Osteoblast (primary cell): ENCODE measurements at regions not wholly inside any gene's neighbourhood (a gene's known extent, or its start where the extent isn't known, plus 50 kb on each side); places are given as distances from the start of the nearest gene placed in this dataset.
"Not testable (repeated sequence)": the region's sequence is repeated elsewhere in the genome, so short reads cannot be mapped to it uniquely, and the experiment has no call there.

Experiments used
- DNase-seq: peaks from one replicate; pipeline ENCODE4 v3.0.0; 2011; ENCODE audit warnings: low spot score, mixed read lengths; ENCODE audit not compliant: insufficient read length; ENCODE audit errors: missing footprints
- H2AFZ ChIP-seq: 2 replicates; pipeline ENCODE4 v1.6.0; 2011; ENCODE audit warnings: mild to moderate bottlenecking, low read length
- H3K27ac ChIP-seq: 2 replicates; pipeline ENCODE4 v1.5.1; 2011; ENCODE audit warnings: mild to moderate bottlenecking, low read depth, low read length, moderate library complexity
- H3K27me3 ChIP-seq: 2 replicates; pipeline ENCODE4 v1.6.0; 2012; ENCODE audit warnings: mild to moderate bottlenecking, control low read depth, inconsistent platforms, low read length, moderate library complexity; ENCODE audit not compliant: insufficient read depth
- H3K36me3 ChIP-seq: 2 replicates; pipeline ENCODE4 v1.5.1; 2011; ENCODE audit warnings: mild to moderate bottlenecking, low read length, control low read depth, moderate library complexity; ENCODE audit not compliant: insufficient read depth
- H3K4me1 ChIP-seq: 2 replicates; pipeline ENCODE4 v1.5.1; 2011; ENCODE audit warnings: mild to moderate bottlenecking, low read length, control low read depth, moderate library complexity; ENCODE audit not compliant: insufficient read depth
- H3K4me2 ChIP-seq: 2 replicates; pipeline ENCODE4 v1.6.0; 2011; ENCODE audit warnings: mild to moderate bottlenecking, low read length; ENCODE audit not compliant: insufficient read depth
- H3K4me3 ChIP-seq: fragments of 200-600 bp; sonication (generic); 3 replicates; pipeline ENCODE4 v1.5.1; 2012; ENCODE audit warnings: mild to moderate bottlenecking, low read length, inconsistent platforms; ENCODE audit not compliant: insufficient read depth
- H3K79me2 ChIP-seq: 2 replicates; pipeline ENCODE4 v1.6.0; 2012; ENCODE audit warnings: mild to moderate bottlenecking, low read length, control low read depth, inconsistent platforms; ENCODE audit not compliant: insufficient read depth
- H3K9me3 ChIP-seq: 2 replicates; pipeline ENCODE4 v1.5.1; 2011; ENCODE audit warnings: low read depth, low read length, control low read depth
- H4K20me1 ChIP-seq: 2 replicates; pipeline ENCODE4 v1.6.0; 2012; ENCODE audit warnings: mild to moderate bottlenecking, low read length, control low read depth; ENCODE audit not compliant: insufficient read depth
- TF ChIP-seq, protein P1 (sequence below): IDR thresholded peaks from 2 replicates; pipeline ENCODE4 v1.5.1; 2011; ENCODE audit warnings: mild to moderate bottlenecking, low read depth, low read length, moderate library complexity; ENCODE audit errors: extremely low read depth

DNA sequence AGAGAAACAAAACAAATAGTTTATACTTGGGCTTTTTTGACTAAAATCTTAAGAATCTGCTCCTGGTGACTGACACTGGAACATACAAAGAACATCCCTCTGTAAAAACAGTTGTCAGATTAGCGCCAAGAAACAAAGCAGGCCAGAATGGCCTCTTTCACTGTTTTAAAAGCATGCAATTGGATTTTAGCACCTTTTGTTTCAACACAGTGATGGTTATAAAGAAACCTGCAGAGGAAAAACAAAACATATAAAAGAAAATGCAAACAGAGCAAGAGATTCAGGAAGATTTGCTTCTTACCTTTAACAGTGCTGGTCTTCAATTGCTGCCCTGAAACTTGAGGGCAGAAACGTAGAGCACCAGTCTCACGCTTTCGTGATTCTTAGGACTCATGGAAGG is 652.2 kb upstream of the KCND2 start:
- DNase-seq, result no peak
- H3K9me3 ChIP-seq, result no peaks in the 10 kb centered on the region
- H3K4me3 ChIP-seq, result no peak overlapping the region
- H3K4me1 ChIP-seq, result no peaks in the 10 kb centered on the region
- no peaks in the 10 kb centered on the region for H4K20me1 ChIP-seq
- no peak overlapping the region for H3K27ac ChIP-seq
- no peaks in the 10 kb centered on the region for H3K36me3 ChIP-seq
- no peak overlapping the region for H3K4me2 ChIP-seq
- TF ChIP-seq, protein P1, sequence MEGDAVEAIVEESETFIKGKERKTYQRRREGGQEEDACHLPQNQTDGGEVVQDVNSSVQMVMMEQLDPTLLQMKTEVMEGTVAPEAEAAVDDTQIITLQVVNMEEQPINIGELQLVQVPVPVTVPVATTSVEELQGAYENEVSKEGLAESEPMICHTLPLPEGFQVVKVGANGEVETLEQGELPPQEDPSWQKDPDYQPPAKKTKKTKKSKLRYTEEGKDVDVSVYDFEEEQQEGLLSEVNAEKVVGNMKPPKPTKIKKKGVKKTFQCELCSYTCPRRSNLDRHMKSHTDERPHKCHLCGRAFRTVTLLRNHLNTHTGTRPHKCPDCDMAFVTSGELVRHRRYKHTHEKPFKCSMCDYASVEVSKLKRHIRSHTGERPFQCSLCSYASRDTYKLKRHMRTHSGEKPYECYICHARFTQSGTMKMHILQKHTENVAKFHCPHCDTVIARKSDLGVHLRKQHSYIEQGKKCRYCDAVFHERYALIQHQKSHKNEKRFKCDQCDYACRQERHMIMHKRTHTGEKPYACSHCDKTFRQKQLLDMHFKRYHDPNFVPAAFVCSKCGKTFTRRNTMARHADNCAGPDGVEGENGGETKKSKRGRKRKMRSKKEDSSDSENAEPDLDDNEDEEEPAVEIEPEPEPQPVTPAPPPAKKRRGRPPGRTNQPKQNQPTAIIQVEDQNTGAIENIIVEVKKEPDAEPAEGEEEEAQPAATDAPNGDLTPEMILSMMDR, result no peak
- no peak overlapping the region for H2AFZ ChIP-seq
- H3K27me3 ChIP-seq, result no peaks in the 10 kb centered on the region
- no peaks in the 10 kb centered on the region for H3K79me2 ChIP-seq

DNA sequence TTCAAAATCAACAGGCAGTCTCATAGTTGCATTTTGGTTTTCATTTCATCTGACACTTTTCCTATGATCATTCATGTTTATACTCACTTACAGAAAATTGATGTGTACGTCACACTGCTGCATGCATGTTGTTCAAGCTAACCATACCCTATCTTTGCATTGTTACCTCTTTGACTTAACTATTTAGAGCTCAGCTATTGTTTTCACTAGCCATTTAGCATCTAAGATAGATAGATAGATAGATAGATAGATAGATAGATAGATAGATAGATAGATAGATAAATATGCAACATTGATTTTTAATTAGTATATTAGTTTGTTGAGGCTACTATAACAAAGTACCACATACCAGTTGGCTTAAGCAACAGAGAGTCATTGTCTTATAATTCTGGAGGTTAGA is 649.5 kb upstream of the KCND2 start:
- H3K36me3 ChIP-seq, result no peaks in the 10 kb centered on the region

DNA sequence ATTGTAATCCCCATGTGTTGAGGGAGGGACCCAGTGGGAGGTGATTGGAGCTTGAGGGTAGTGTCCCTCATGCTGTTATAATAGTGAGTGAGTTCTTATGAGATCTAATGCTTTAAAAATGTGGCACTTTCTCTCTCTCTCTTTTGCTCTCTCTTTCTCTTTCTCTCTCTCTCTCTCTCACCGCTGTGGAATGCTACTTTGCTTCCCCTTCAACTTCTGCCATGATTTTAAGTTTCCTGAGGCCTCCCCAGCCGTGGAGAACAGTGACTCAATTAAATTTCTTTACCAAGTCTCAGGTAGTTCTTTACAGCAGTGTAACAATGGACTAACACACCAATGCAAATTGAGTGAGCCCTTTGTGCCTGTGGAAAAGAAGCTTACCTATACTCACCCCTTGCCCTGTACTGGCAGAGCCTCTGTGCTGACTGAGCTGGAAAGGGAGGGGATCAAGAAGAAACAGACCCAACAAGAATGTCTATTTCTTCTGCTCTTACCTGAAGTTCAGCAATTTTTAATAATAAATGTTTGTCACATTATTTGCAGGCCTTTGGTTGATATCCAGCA is 642.5 kb upstream of the KCND2 start:
- H3K4me3 ChIP-seq, result no peak overlapping the region
- no peaks in the 10 kb centered on the region for H3K27me3 ChIP-seq
- H3K4me1 ChIP-seq, result no peaks in the 10 kb centered on the region
- no peak overlapping the region for H3K27ac ChIP-seq
- H3K79me2 ChIP-seq, result no peaks in the 10 kb centered on the region
- no peak for DNase-seq
- TF ChIP-seq, protein P1, result no peak
- H4K20me1 ChIP-seq, result no peaks in the 10 kb centered on the region
- H2AFZ ChIP-seq, result no peak overlapping the region
- no peak overlapping the region for H3K4me2 ChIP-seq
- H3K9me3 ChIP-seq, result no peaks in the 10 kb centered on the region
- no peaks in the 10 kb centered on the region for H3K36me3 ChIP-seq

More for the DNA sequence above, 649.5 kb upstream of the KCND2 start:
- no peak overlapping the region for H2AFZ ChIP-seq
- H4K20me1 ChIP-seq, result no peaks in the 10 kb centered on the region
- H3K4me3 ChIP-seq, result no peak overlapping the region
- H3K79me2 ChIP-seq, result no peaks in the 10 kb centered on the region
- DNase-seq, result no peak
- H3K4me1 ChIP-seq, result no peaks in the 10 kb centered on the region
- no peaks in the 10 kb centered on the region for H3K27me3 ChIP-seq
- TF ChIP-seq, protein P1, result no peak
- no peak overlapping the region for H3K27ac ChIP-seq
- H3K9me3 ChIP-seq, result no peaks in the 10 kb centered on the region
- H3K4me2 ChIP-seq, result no peak overlapping the region

DNA sequence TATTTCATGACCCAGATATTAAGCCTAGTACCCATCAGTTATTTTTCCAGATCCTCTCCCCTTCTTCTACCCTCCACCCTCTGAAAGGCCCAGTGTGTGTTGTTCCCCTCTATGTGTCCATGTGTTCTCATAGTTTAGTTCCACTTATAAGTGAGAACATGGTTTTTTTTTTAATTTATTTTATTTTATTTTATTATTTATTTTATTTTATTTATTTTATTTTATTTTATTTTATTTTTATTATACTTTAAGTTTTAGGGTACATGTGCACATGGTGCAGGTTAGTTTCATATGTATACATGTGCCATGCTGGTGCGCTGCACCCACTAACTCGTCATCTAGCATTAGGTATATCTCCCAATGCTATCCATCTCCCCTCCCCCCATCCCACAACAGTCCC is 639.2 kb upstream of the KCND2 start:
- not testable (repeated sequence) for H2AFZ ChIP-seq, H3K4me2 ChIP-seq, H3K9me3 ChIP-seq, H4K20me1 ChIP-seq, DNase-seq, H3K4me1 ChIP-seq, H3K36me3 ChIP-seq, H3K79me2 ChIP-seq, H3K27ac ChIP-seq, H3K27me3 ChIP-seq, H3K4me3 ChIP-seq
